Stimulated activated CD8-positive, alpha-beta memory T cell treated with anti-CD3 and anti-CD28 coated beads, Interleukin-12 subunit alpha, Interleukin-12 subunit beta, amount 100 ng/mL, for 1 hour (primary cell): ENCODE measurements at regions not wholly inside any gene's neighbourhood (a gene's known extent, or its start where the extent isn't known, plus 50 kb on each side); places are given as distances from the start of the nearest gene placed in this dataset.

Experiments
- DNase-seq: peaks from one replicate; pipeline ENCODE4 v3.0.0-alpha.2; 2020; ENCODE audit warnings: low read depth

- no peak for DNase-seq
Observed at GRCh38 chr2:136373029-136373428, 255.1 kb upstream of the CXCR4 start.

- DNase-seq, result no peak
Observed at GRCh38 chr2:136363900-136364299, 246.0 kb upstream of the CXCR4 start.

- DNase-seq, result no peak
Observed at GRCh38 chr2:136363470-136363869, 245.5 kb upstream of the CXCR4 start.

- DNase-seq, result no peak
Observed at GRCh38 chr2:136362676-136363390, 244.9 kb upstream of the CXCR4 start.

GRCh38 chr2:136361521-136361920 lies 243.6 kb upstream of the CXCR4 start:
- no peak for DNase-seq

GRCh38 chr2:136360790-136361189 lies 242.8 kb upstream of the CXCR4 start:
- DNase-seq, result no peak

- DNase-seq, result no peak
Observed at GRCh38 chr2:136359121-136359965, 241.4 kb upstream of the CXCR4 start.

- DNase-seq, result no peak
Observed at GRCh38 chr2:136358576-136358975, 240.6 kb upstream of the CXCR4 start.

GRCh38 chr2:136357007-136357380 lies 239.0 kb upstream of the CXCR4 start:
- DNase-seq, result no peak

- no peak for DNase-seq
Observed at GRCh38 chr2:136356125-136357006, 238.4 kb upstream of the CXCR4 start.

GRCh38 chr2:136351684-136352083 lies 233.7 kb upstream of the CXCR4 start:
- DNase-seq, result no peak

GRCh38 chr2:136347981-136348380 lies 230.0 kb upstream of the CXCR4 start:
- no peak for DNase-seq

- no peak for DNase-seq
Observed at GRCh38 chr2:136344339-136344738, 226.4 kb upstream of the CXCR4 start.

- no peak for DNase-seq
Observed at GRCh38 chr2:136342138-136342537, 224.2 kb upstream of the CXCR4 start.

GRCh38 chr2:136334967-136335366 lies 217.0 kb upstream of the CXCR4 start:
- no peak for DNase-seq

GRCh38 chr2:136332436-136333095 lies 214.6 kb upstream of the CXCR4 start:
- no peak for DNase-seq

- no peak for DNase-seq
Observed at GRCh38 chr2:136331226-136331625, 213.3 kb upstream of the CXCR4 start.

GRCh38 chr2:136328207-136328795 lies 210.4 kb upstream of the CXCR4 start:
- no peak for DNase-seq

- DNase-seq, result peak; percentile 66
Observed at GRCh38 chr2:136327162-136327852, 209.4 kb upstream of the CXCR4 start.

GRCh38 chr2:136325844-136326331 lies 207.9 kb upstream of the CXCR4 start:
- no peak for DNase-seq

- DNase-seq, result no peak
Observed at GRCh38 chr2:136324966-136325365, 207.0 kb upstream of the CXCR4 start.
